ENCODE measurements at regions not wholly inside any gene's neighbourhood (a gene's known extent, or its start where the extent isn't known, plus 50 kb on each side); places are given as distances from the start of the nearest gene placed in this dataset.

GRCh38 chr3:95335517-95335916 is 1272.7 kb downstream of the NSUN3 start:
- Histone ChIP-seq H3K4me3 (ENCODE audit: insufficient read depth, low read length, poor library complexity, severe bottlenecking) (no peak overlapping the region), H3K27me3 (ENCODE audit: low read length) (no peaks in the 10 kb centered on the region), H2AFZ (ENCODE audit: low read depth, low read length, severe bottlenecking) (no peak overlapping the region), H3K9me3 (ENCODE audit: insufficient read depth, low read length) (no peaks in the 10 kb centered on the region), H3F3A (ENCODE audit: insufficient read depth) (no peaks in the 10 kb centered on the region), H3K9me2 (replicated peaks; ENCODE audit: insufficient read depth, low read length) (no peaks in the 10 kb centered on the region), H3K27ac (ENCODE audit: low read depth, low read length) (no peak overlapping the region), H3K36me3 (ENCODE audit: low read length) (no peaks in the 10 kb centered on the region), H3K79me2 (ENCODE audit: insufficient read depth, low read length) (no peaks in the 10 kb centered on the region), H4K20me1 (ENCODE audit: low read depth, low read length) (no peaks in the 10 kb centered on the region), H3K9ac (ENCODE audit: low read length) (no peak overlapping the region), H3K4me2 (ENCODE audit: low read depth, low read length, poor library complexity, severe bottlenecking) (no peak overlapping the region)
- TF ChIP-seq CTCF (IDR thresholded peaks at IDR 0.05; ENCODE audit: insufficient read depth, low read length, poor library complexity, severe bottlenecking) = no peak
- no peak for TF ChIP-seq EZH2phosphoT487 (conservative IDR thresholded peaks at IDR 0.05; ENCODE audit: low read length)

GRCh38 chr3:95338446-95338845 is 1275.6 kb downstream of the NSUN3 start:
- no peaks in the 10 kb centered on the region for H4K20me1 ChIP-seq (ENCODE audit: low read depth, low read length)
- no peak overlapping the region for H3K4me2 ChIP-seq (ENCODE audit: low read depth, low read length, poor library complexity, severe bottlenecking)
- no peaks in the 10 kb centered on the region for H3K36me3 ChIP-seq (ENCODE audit: low read length)
- H3K27me3 ChIP-seq (ENCODE audit: low read length) = no peaks in the 10 kb centered on the region
- H3K9me2 ChIP-seq (replicated peaks; ENCODE audit: insufficient read depth, low read length) = no peaks in the 10 kb centered on the region
- no peaks in the 10 kb centered on the region for H3K79me2 ChIP-seq (ENCODE audit: insufficient read depth, low read length)
- no peak overlapping the region for H3K9ac ChIP-seq (ENCODE audit: low read length)
- H3K27ac ChIP-seq (ENCODE audit: low read depth, low read length) = no peak overlapping the region
- TF ChIP-seq CTCF (IDR thresholded peaks at IDR 0.05; ENCODE audit: insufficient read depth, low read length, poor library complexity, severe bottlenecking) = no peak
- no peak for TF ChIP-seq EZH2phosphoT487 (conservative IDR thresholded peaks at IDR 0.05; ENCODE audit: low read length)
- H2AFZ ChIP-seq (ENCODE audit: low read depth, low read length, severe bottlenecking) = no peak overlapping the region
- H3K4me3 ChIP-seq (ENCODE audit: insufficient read depth, low read length, poor library complexity, severe bottlenecking) = no peak overlapping the region
- H3K9me3 ChIP-seq (ENCODE audit: insufficient read depth, low read length) = no peaks in the 10 kb centered on the region
- H3F3A ChIP-seq (ENCODE audit: insufficient read depth) = no peaks in the 10 kb centered on the region

GRCh38 chr3:95341314-95341713 is 1278.5 kb downstream of the NSUN3 start:
- H3K9me3 ChIP-seq (ENCODE audit: insufficient read depth, low read length) = no peaks in the 10 kb centered on the region
- no peak overlapping the region for H2AFZ ChIP-seq (ENCODE audit: low read depth, low read length, severe bottlenecking)
- no peak overlapping the region for H3K27ac ChIP-seq (ENCODE audit: low read depth, low read length)
- no peaks in the 10 kb centered on the region for H3K79me2 ChIP-seq (ENCODE audit: insufficient read depth, low read length)
- H3F3A ChIP-seq (ENCODE audit: insufficient read depth) = no peaks in the 10 kb centered on the region
- TF ChIP-seq EZH2phosphoT487 (conservative IDR thresholded peaks at IDR 0.05; ENCODE audit: low read length) (no peak), CTCF (IDR thresholded peaks at IDR 0.05; ENCODE audit: insufficient read depth, low read length, poor library complexity, severe bottlenecking) (no peak)
- H3K9ac ChIP-seq (ENCODE audit: low read length) = no peak overlapping the region
- H3K9me2 ChIP-seq (replicated peaks; ENCODE audit: insufficient read depth, low read length) = no peaks in the 10 kb centered on the region
- no peak overlapping the region for H3K4me2 ChIP-seq (ENCODE audit: low read depth, low read length, poor library complexity, severe bottlenecking)
- H3K36me3 ChIP-seq (ENCODE audit: low read length) = no peaks in the 10 kb centered on the region
- no peak overlapping the region for H3K4me3 ChIP-seq (ENCODE audit: insufficient read depth, low read length, poor library complexity, severe bottlenecking)
- no peaks in the 10 kb centered on the region for H3K27me3 ChIP-seq (ENCODE audit: low read length)
- H4K20me1 ChIP-seq (ENCODE audit: low read depth, low read length) = no peaks in the 10 kb centered on the region
